Muscle of arm (tissue), 1 donor: ENCODE measurements at regions not wholly inside any gene's neighbourhood (a gene's known extent, or its start where the extent isn't known, plus 50 kb on each side); places are given as distances from the start of the nearest gene placed in this dataset.
"Not testable (repeated sequence)": the region's sequence is repeated elsewhere in the genome, so short reads cannot be mapped to it uniquely, and the experiment has no call there.

ENCODE experiments used
- DNase-seq: peaks from one replicate; pipeline ENCODE4 v3.0.0-alpha.2; 2013

- no peak for DNase-seq
Observed at GRCh38 chr2:219832904-219833303, 205.5 kb downstream of the SLC4A3 start.

DNA sequence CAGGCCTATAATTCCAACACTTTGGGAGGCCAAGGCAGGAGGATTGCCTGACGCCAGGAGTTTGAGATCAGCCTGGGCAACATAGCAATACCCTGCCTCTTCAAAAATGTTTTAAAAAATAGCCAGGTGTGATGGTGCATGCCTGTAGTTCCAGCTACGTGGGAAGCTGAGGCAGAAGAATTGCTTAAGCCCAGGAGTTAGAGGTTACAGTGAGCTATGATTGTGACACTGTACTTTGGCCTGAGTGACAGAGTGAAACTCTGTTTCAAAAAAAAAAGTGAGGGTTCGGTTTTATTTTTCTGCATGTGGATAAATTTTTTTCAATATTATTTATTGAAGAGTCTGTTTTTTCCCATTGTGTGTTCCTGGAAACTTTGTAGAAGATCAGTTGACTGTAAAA, 208.1 kb downstream of the SLC4A3 start:
- no peak for DNase-seq

GRCh38 chr2:219836647-219837177, 209.3 kb downstream of the SLC4A3 start:
- DNase-seq = peak; percentile 43

DNA sequence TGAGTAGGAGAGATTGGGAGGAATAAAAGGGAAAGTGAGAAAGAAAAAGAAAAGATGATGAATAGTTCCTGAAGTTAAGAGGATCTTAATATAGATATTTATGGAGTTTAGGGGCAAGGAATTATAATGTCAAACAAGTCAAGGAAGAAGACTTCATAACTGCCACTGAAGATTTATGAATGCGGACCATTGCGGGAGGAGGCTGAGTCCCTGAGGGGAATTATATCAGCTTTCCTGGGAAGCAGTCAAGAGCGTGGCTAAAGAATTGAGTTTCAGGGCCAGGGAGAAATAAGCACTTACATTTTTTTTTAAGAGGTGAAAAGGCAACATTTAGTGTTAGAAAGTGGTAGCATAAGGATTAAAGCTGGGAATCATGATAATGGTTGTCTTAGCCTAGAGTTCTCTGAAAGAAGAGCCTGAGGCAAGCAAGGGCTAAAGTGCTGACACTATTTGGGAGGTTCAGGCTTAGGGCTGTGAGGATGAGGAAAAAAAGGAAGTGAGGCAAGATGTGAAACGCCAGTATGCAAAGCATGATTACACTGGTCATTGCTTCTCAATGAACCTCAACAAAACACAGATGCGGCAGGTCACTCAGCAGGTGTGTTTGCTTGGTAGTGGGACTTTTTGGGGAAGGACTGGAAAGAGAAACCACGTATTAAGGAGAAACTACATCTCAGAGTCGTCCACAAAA, 217.1 kb downstream of the SLC4A3 start:
- DNase-seq = no peak

- DNase-seq = no peak
Observed at GRCh38 chr2:219848882-219849281, 221.5 kb downstream of the SLC4A3 start.

DNA sequence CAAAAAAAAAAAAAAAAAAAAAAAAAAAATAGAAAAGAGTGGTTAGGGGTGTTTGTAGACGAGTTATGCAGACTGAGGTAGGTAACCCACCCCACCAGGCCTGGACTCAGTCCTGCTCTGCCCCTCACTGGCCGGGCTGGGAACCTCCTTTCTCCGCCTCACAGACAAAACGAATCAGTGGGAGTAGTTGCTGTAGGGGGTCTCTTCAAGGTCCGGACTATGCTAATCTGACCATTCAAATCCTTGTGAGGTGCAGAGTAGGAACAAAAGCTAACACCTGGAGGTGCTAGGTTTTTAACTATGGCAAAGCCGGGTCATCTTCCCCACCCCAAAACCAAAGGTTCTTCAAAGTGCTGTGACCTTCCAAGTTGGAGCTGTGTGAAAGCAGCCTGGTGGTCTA, 223.7 kb downstream of the SLC4A3 start:
- no peak for DNase-seq

DNA sequence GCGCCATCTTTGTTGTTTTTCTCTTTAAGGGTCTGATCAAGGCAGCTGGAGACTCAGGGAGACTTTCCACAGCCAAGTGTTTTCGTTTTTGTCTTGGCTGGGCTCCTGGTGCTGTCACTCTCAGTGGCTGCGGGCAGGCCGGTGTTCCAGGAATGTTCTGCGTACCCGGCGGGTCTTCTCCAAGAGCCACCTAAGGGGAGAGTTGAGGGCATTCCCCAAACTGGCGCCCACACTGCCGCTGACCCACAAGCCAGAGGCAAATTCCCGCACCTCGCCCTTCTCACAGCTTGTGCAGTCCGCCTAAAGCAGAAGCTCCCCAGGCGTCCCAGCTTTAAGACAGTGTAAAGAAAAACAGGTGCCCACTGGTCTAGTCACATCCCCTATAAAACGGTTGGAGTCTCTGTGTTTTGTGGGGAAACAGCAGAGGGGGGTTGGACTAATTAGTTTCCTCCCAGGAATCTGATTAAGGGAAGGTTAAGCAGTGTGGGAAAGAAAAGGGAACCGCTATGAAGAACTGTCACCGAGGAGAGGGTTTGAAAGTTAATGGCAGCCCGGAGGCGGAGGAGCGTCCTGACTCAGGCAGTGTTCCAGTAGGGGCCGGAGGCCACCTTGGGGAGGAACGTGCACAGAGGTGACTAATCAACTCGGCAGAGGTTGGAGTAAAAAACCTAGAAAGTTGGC, 224.5 kb downstream of the SLC4A3 start:
- DNase-seq = no peak

GRCh38 chr2:219852626-219853025, 225.2 kb downstream of the SLC4A3 start:
- DNase-seq = no peak

DNA sequence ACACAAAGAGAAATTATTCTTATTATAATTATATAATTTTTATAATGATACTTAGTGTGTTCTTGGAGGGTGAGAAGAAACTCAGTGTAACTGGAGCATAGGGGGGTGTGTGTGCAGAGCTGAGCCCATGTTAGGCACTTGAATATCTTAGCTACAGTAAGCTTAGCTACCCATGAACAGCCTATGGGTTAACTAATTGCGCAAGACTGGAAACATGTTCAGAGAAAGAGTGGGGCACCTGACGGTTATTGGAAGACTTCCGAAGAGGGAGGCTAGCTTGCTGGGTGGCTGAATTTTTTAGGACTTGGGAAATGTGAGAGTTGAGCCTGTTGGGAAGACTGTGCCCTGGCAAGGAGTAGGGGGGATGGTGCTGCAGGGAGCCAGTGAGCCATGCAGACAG, 229.2 kb downstream of the SLC4A3 start:
- no peak for DNase-seq

DNA sequence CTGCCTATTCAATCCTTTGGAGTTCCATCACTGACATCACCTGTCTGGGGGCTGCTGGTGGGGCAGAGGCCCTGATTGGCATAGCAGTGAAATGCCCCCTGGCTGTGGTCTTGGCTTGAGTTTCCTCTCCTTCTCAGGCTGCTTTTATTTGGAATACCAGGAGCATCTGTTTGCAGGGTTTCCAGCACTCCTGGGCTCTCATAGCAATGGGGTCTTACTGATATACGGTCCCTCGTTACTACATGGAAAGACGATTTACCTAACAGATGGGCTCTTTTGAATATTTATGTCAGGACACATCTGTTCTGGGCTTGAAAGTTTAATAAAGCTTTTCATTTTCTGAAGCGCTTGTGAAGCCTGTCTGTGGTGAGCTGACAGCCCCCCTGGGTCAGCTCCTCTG, 230.3 kb downstream of the SLC4A3 start:
- no peak for DNase-seq

DNA sequence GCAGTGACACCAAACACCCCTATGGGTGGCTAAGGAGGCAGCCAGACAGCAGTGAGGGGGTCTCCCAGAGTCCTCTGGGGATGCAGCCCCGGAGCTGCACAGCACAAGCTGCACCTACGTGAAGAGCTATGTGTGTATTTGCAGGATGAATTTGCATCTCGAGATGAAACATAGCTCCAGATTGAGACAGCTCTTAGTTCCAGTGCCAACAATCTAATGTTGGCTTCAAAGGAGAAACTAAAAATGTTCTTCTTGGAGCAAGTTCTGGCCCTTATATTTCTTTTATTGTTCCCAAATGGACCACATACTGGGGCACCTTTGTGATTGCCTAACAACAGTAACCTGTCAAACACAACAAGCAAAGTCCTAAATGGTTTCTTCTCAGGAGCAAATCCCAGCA, 233.9 kb downstream of the SLC4A3 start:
- DNase-seq = no peak

GRCh38 chr2:219864154-219864553, 236.7 kb downstream of the SLC4A3 start:
- no peak for DNase-seq

- DNase-seq = no peak
Observed at GRCh38 chr2:219868635-219869034, 241.2 kb downstream of the SLC4A3 start.

DNA sequence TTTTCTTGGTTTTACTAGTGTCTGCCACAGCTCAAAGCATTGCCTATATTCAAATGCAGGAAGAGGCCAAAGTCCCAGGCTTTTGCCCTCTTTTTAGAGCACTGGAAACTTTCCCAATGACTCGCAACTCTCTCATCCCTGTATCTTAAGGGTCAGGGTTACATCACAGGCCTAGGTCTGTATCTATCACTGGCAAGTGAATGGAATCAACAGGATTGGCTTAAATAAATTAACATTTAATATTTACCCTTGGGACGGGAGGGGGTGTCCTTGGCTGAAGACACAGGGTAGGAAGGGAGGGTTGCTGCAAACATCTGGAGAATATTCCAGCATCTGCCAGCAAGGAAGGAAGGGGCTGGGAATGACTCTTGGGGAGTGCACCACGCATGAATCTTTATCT, 242.6 kb downstream of the SLC4A3 start:
- no peak for DNase-seq

- no peak for DNase-seq
Observed at GRCh38 chr2:219871351-219871750, 243.9 kb downstream of the SLC4A3 start.

DNA sequence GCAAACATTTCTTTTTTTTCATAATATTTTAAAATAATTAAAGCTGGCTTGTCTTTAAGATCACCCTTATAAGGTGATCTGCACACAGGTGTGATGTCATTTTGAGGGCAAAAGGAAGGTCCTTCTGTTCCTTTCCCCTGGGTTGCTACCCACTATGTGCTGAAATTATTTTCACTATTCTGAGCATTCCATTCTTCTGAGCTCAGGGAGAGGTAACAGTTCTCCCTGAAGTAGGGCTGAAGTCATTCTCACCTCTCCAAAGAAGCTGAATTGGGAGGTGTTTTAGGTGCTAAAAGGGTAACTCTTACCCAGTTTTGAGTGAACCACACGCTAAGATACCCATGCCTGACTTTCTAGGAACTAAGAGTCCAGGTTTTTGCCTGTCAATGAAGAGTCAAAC, 247.6 kb downstream of the SLC4A3 start:
- DNase-seq = no peak

- DNase-seq = not testable (repeated sequence)
Observed at GRCh38 chr2:219875986-219876385, 248.6 kb downstream of the SLC4A3 start.

GRCh38 chr2:219876931-219877330, 249.5 kb downstream of the SLC4A3 start:
- no peak for DNase-seq

DNA sequence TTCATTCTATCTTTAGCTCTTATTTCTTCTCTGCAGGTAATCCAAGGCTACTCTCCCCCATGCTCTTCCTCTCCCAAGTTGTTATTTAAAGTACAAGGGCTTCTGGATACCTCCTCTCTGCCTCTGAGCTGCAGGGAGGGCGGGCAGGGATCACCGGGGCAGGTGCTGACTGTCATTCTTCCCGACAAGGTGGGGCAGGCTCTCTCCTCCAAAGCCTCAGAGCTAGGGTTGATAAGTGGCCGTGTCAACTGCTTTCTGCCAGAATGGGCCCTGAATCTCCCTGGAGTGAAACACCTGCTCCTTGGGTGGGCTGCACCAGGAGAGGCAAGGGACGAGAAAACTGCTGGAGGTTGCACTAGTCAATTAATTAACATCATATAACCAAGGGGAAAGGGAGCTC, 250.3 kb downstream of the SLC4A3 start:
- no peak for DNase-seq

GRCh38 chr2:219878516-219878915, 251.1 kb downstream of the SLC4A3 start:
- DNase-seq = no peak

GRCh38 chr2:219881851-219882250, 254.4 kb downstream of the SLC4A3 start:
- DNase-seq = no peak

GRCh38 chr2:219886615-219887014, 259.2 kb downstream of the SLC4A3 start:
- no peak for DNase-seq

DNA sequence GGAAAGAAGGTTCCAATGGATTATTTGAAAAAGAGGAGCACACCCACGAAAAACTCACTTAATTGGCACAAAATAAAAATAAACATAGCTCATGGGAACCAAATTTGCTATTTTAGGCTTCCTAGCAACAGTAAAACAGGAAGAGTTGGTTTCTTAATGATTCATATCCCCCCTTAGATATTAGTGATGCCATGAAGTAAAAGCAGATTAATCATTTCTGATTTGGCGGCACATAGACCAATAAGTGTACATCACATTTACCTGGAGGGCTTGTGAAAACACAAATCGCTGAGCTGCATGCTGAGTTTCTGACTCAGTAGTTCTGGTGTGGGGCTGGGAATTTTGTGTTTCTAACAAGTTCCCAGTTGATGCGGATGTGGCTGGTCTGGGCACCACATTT, 260.4 kb downstream of the SLC4A3 start:
- DNase-seq = no peak

DNA sequence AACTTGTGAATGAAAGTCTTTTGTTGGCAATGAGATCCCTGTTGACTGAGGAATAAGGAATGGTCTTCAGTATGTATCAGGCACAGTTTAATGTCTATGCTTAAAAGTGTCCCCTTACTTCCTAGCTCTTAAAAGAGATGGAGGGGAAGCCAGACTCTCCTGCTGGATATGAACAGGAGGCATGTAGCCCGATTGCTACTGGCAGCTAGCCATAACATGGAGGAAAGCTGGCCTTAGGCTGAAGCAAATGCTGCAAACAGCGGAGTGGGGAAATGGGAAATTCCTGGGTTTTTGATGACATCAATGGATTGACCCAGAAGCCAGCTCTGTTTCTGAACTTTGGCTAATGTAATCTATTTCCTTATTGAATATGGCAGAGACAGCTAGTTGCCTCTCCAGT, 266.1 kb downstream of the SLC4A3 start:
- DNase-seq = no peak
